Smooth muscle cell (in vitro differentiated cells): ENCODE measurements at regions not wholly inside any gene's neighbourhood (a gene's known extent, or its start where the extent isn't known, plus 50 kb on each side); places are given as distances from the start of the nearest gene placed in this dataset.
"Not testable (repeated sequence)": the region's sequence is repeated elsewhere in the genome, so short reads cannot be mapped to it uniquely, and the experiment has no call there.

ENCODE experiments used
- DNase-seq: peaks from one replicate; lab custom pipeline; 2025; ENCODE audit not compliant: unreplicated experiment; lab: John Stamatoyannopoulos, UW
- H2AFZ ChIP-seq: fragments of 200-600 bp; sonication (generic); 2 replicates; pipeline ENCODE4 v1.6.0; 2016; ENCODE audit warnings: antibody characterized with exemption, low read depth, mild to moderate bottlenecking
- H3F3A ChIP-seq: fragments of 200-600 bp; sonication (generic); 2 replicates; pipeline ENCODE4 v1.6.0; 2017; ENCODE audit warnings: antibody characterized with exemption, low read depth
- H3K27ac ChIP-seq: fragments of 200-600 bp; sonication (generic); 2 replicates; pipeline ENCODE4 v1.5.1; 2016; ENCODE audit warnings: low read depth, mild to moderate bottlenecking
- H3K27me3 ChIP-seq: fragments of 200-600 bp; sonication (generic); 2 replicates; pipeline ENCODE4 v1.6.1; 2016; ENCODE audit warnings: low read depth, mild to moderate bottlenecking
- H3K36me3 ChIP-seq: fragments of 200-600 bp; sonication (generic); 2 replicates; pipeline ENCODE4 v1.5.1; 2016; ENCODE audit warnings: low read depth
- H3K4me1 ChIP-seq: fragments of 200-600 bp; sonication (generic); 2 replicates; pipeline ENCODE4 v1.5.1; 2016; ENCODE audit warnings: low read depth
- H3K4me2 ChIP-seq: fragments of 200-600 bp; sonication (generic); 2 replicates; pipeline ENCODE4 v1.6.0; 2016; ENCODE audit warnings: mild to moderate bottlenecking
- H3K4me3 ChIP-seq: fragments of 200-600 bp; sonication (generic); 2 replicates; pipeline ENCODE4 v1.5.1; 2016; ENCODE audit warnings: mild to moderate bottlenecking
- H3K79me2 ChIP-seq: fragments of 200-600 bp; sonication (generic); 2 replicates; pipeline ENCODE4 v1.6.0; 2016; ENCODE audit warnings: low read depth, mild to moderate bottlenecking
- H3K9ac ChIP-seq: fragments of 200-600 bp; sonication (generic); 2 replicates; pipeline ENCODE4 v1.6.0; 2016; ENCODE audit warnings: low read depth
- H3K9me3 ChIP-seq: fragments of 200-600 bp; sonication (generic); replicated peaks from 2 replicates; pipeline ENCODE4 v1.5.1; 2016; ENCODE audit warnings: low read depth
- H4K20me1 ChIP-seq: fragments of 200-600 bp; sonication (generic); 2 replicates; pipeline ENCODE4 v1.6.0; 2016; ENCODE audit warnings: low read depth
- CTCF ChIP-seq: fragments of 200-600 bp; sonication (generic); IDR thresholded peaks from 2 replicates; pipeline ENCODE4 v1.5.1; 2017; ENCODE audit warnings: borderline replicate concordance, mild to moderate bottlenecking, antibody characterized with exemption; ENCODE audit not compliant: insufficient read depth, poor library complexity, severe bottlenecking
- WGBS: methylation state at CpG from one replicate; pipeline ENCODE4 v1.1.7; 2016; ENCODE audit warnings: low lambda C conversion rate; 5-methylcytosine and 5-hydroxymethylcytosine counted together

- no peak overlapping the region for H3K4me3 ChIP-seq
- no peaks in the 10 kb centered on the region for H3K36me3 ChIP-seq
- no peaks in the 10 kb centered on the region for H4K20me1 ChIP-seq
- no peaks in the 10 kb centered on the region for H3K27me3 ChIP-seq
- no peak overlapping the region for H3K27ac ChIP-seq
- no peaks in the 10 kb centered on the region for H3K4me1 ChIP-seq
- no peak for TF ChIP-seq CTCF
- DNase-seq = no peak
- 89% methylated on average over 2 of the region's 2 CpGs for WGBS
- no peak overlapping the region for H2AFZ ChIP-seq
- H3F3A ChIP-seq = no peaks in the 10 kb centered on the region
- no peaks in the 10 kb centered on the region for H3K9me3 ChIP-seq
- H3K4me2 ChIP-seq = no peak overlapping the region
- H3K79me2 ChIP-seq = no peaks in the 10 kb centered on the region
- no peak overlapping the region for H3K9ac ChIP-seq
Observed at GRCh38 chr16:52346709-52347108, 200.2 kb downstream of the TOX3 start.

GRCh38 chr16:52333673-52334072, 213.3 kb downstream of the TOX3 start:
- not testable (repeated sequence) for H3K36me3 ChIP-seq, H4K20me1 ChIP-seq, H3K4me2 ChIP-seq, H3K4me3 ChIP-seq, H2AFZ ChIP-seq, H3K79me2 ChIP-seq, H3K4me1 ChIP-seq, H3K9ac ChIP-seq, DNase-seq, H3K27ac ChIP-seq, H3F3A ChIP-seq, H3K9me3 ChIP-seq, H3K27me3 ChIP-seq
- WGBS = 95% methylated on average over 8 of the region's 8 CpGs

GRCh38 chr16:52320930-52321439, 226.0 kb downstream of the TOX3 start:
- no peak overlapping the region for H2AFZ ChIP-seq
- H3K4me1 ChIP-seq = peaks cover 5% of the 10 kb centered on the region
- DNase-seq = no peak
- no peak overlapping the region for H3K4me3 ChIP-seq
- no peaks in the 10 kb centered on the region for H3F3A ChIP-seq
- 74% methylated on average over 6 of the region's 6 CpGs for whole genome bisulfite sequencing
- no peak overlapping the region for H3K9ac ChIP-seq
- TF ChIP-seq CTCF = no peak
- no peak overlapping the region for H3K27ac ChIP-seq
- no peaks in the 10 kb centered on the region for H3K36me3 ChIP-seq
- H3K79me2 ChIP-seq = no peaks in the 10 kb centered on the region
- no peaks in the 10 kb centered on the region for H3K9me3 ChIP-seq
- H3K27me3 ChIP-seq = no peaks in the 10 kb centered on the region
- H3K4me2 ChIP-seq = no peak overlapping the region
- no peaks in the 10 kb centered on the region for H4K20me1 ChIP-seq

- Histone ChIP-seq H4K20me1 (no peaks in the 10 kb centered on the region), H3K4me2 (no peak overlapping the region), H3F3A (no peaks in the 10 kb centered on the region), H3K9me3 (no peaks in the 10 kb centered on the region), H3K9ac (no peak overlapping the region), H2AFZ (no peak overlapping the region), H3K27ac (no peak overlapping the region), H3K27me3 (no peaks in the 10 kb centered on the region), H3K4me3 (no peak overlapping the region), H3K79me2 (no peaks in the 10 kb centered on the region), H3K36me3 (no peaks in the 10 kb centered on the region), H3K4me1 (peaks cover 5% of the 10 kb centered on the region)
- WGBS = 89% methylated on average over 2 of the region's 2 CpGs
- DNase-seq = no peak
- TF ChIP-seq CTCF = no peak
Observed at GRCh38 chr16:52318302-52319009, 228.5 kb downstream of the TOX3 start.
